HS-5 (cell line): ENCODE measurements at regions not wholly inside any gene's neighbourhood (a gene's known extent, or its start where the extent isn't known, plus 50 kb on each side); places are given as distances from the start of the nearest gene placed in this dataset.

Experiments used
- DNase-seq: peaks from one replicate; pipeline ENCODE4 v3.0.0-alpha.2; 2012; ENCODE audit warnings: low read depth

GRCh38 chr10:8563478-8563877, 509.0 kb downstream of the GATA3 start:
- no peak for DNase-seq

GRCh38 chr10:8566737-8567136, 512.2 kb downstream of the GATA3 start:
- no peak for DNase-seq

DNA sequence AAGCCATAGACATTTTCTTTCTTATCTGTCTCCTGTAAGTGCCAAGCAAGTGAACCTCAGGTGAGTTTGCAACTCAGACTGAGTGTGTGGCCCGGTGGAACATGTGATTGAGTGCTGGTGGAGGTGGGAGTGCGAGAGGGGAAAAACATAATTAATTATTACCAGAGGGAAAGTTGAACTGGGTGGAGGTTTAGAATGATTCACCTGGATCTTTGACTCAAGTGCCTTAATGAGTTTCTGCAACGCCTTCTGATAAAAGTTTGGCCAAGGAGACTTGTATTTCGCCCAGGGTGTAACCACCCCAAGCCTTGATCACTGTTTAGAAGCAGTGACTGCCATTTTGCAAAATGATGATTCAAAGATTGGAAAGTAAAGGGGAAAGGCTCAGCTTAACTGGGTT, 513.9 kb downstream of the GATA3 start:
- DNase-seq = no peak

GRCh38 chr10:8575620-8576019, 521.1 kb downstream of the GATA3 start:
- no peak for DNase-seq

GRCh38 chr10:8576281-8576680, 521.8 kb downstream of the GATA3 start:
- no peak for DNase-seq

- DNase-seq = no peak
Measured at GRCh38 chr10:8576911-8577310, 522.4 kb downstream of the GATA3 start.

DNA sequence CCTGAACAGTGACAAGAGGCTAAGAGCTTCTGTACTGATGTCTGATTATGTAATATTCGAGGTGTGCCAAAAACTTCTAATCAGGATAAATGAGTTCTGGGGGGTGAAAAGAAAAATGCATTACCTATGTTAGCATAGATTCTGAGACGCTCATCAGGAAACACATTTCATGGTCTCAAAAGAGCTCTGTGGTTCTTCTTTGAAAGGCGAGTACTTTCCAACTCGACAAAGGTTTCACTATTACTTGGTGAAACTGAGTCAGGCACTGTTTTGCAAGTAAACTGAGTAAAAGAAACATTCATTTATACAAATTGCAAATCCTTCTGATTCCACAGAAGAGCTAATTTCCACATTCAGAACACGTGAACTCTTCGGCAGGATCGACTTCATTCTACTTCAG, 523.2 kb downstream of the GATA3 start:
- no peak for DNase-seq

DNA sequence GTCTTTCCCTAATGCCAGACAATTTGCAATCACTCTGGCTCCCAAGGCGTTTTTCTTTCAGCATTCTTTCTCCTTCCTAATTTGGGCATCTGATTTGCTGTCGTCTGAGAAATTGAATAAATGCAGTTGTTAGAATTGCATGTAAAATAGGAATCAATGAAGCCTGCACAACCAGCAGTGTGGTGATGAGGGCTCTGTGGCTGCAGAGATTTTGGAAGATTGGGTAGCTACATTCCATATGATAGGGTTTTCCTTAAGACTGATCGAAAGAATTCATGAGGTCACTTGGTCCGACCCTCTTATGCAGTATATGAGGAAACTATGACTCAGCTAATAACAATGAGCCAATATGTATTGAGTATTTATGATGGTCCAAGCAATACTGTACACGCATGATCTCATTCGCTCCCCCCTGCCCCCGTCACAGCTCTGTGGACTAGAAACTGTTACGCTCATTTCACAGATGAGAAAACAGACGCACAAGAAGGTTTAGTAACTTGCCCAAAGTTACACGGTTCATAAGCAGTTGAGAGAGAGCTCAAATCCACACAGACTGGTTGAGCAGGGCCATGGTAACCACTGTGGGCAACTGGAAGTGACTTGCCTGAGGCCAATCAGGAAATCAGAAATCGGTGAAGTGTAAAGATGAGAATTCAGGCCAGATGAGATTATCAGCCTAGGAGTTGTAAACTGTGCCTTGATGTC, 527.2 kb downstream of the GATA3 start:
- DNase-seq = no peak

GRCh38 chr10:8583096-8583495, 528.6 kb downstream of the GATA3 start:
- DNase-seq = no peak

GRCh38 chr10:8584666-8585065, 530.2 kb downstream of the GATA3 start:
- DNase-seq = no peak

- no peak for DNase-seq
Measured at GRCh38 chr10:8586504-8586903, 532.0 kb downstream of the GATA3 start.

DNA sequence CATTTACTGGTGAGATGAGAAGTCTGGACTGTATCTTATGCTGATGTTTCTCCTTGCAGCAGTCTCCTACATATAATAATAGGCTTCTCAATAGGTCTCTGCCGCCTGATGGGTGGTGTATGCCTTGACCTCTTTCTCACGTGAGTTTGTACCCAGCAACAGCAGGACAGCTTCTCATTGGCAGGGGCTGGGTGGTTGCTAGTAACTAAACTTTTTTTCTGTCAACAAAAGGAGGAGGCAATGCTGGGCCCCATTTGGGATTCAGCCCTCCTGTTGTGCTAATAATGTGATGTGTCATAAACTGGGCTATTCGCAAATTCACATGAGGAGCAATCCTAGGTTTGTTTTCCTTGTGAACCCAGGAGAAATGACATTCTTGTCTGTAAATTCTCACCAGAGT, 533.6 kb downstream of the GATA3 start:
- no peak for DNase-seq

GRCh38 chr10:8590518-8590917, 536.0 kb downstream of the GATA3 start:
- no peak for DNase-seq

DNA sequence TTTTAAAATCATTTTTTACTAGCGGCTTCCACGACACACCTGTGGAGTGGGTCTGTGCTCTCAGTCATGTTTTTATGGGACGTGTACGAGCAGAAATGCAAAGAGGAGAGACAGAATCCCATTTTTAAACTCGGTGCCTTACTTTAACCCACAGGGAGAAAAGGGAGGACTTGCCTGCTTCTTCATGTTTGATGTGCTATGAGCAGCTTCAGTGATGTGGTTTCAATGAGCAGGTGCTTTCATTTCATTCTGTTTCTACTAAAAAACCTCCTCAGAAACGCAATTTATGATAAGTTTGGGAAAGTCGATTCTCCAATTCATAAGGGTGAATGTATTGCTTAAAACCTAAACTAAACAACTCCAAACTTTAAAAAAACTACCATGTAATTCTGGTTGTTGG, 537.2 kb downstream of the GATA3 start:
- DNase-seq = no peak

DNA sequence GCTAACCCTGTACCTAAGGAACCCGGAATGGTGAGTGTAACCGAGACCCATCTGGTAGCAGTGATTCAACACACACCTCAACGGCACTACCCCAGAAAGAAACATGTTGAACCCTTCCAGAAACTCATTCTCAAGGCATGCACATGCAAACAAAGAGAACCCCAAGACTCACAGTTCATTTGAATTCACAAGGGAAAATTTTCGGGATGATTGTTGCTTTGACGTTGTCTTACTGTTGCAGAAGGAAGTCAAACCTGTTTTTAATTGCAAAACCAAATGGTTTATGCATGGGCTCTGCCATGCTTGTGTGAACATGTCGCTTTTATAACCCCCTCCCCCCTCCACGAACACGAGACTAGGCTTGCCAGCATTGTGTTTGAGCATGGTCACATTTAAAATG, 539.7 kb downstream of the GATA3 start:
- DNase-seq = no peak

- DNase-seq = no peak
Measured at GRCh38 chr10:8594711-8595110, 540.2 kb downstream of the GATA3 start.

- no peak for DNase-seq
Measured at GRCh38 chr10:8595140-8595539, 540.7 kb downstream of the GATA3 start.

DNA sequence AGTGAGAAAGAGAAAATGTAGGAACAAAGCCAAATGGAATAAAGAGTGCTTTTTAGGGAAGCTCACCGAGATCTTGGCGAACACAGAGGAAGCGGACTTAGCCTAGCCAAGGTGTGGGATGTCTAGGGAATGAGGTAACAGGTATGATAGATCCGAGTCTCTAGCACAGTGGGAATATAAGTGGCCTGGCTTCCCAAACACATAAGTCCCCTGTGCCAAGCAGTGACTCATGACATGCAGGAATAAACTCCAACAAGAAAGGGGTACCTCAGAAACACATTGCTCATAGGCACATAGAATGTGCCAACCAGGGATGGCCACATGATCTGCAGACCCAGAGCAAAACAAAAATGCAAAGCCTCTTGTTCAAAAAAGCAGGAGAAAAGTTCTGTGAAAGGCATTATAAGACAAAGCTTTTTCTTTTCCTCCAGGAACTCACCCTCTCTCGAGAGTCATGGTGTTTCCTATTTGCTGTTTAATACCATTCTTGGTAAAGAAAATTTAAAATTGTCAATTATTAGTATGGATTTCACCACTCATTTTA, 542.5 kb downstream of the GATA3 start:
- DNase-seq = no peak

DNA sequence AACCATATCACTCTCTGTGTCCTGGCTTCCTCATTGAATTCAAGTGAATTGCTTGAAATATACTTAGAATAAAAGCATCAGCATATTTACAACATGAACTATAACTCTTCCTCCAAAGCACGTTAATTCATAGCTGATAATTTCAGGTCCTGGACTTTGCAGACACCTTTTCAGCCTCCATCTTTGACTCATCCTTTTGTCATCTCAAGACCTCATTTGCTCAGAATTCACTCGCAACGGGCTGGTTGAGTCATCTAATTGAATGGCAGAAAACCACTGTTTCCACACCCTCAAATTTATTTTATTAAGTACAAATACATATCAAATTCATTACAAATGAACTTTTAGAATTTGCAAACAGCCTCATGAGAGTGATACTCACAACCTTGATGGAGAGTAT, 545.7 kb downstream of the GATA3 start:
- DNase-seq = no peak

DNA sequence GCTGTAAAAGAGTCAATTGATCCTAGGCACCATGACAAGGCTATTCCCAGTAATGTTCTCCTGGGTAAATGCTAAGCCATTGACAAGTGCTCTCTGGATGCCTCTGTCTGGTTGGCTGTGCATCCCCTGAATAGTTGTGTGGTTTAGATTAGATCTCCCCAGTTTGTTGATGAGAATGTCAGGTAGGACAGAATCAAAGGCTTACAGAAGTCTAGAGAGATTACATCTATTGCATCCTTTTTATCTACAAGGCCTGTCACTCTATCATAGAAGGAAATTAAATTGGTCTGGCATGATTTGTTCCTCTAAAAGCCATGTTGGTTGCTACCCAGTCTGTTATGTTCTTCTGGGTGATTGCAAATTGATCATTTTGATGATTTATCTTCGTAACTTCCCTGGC, 548.3 kb downstream of the GATA3 start:
- DNase-seq = no peak

GRCh38 chr10:8614054-8614565, 559.6 kb downstream of the GATA3 start:
- DNase-seq = no peak

- DNase-seq = no peak
Measured at GRCh38 chr10:8615118-8615517, 560.6 kb downstream of the GATA3 start.

DNA sequence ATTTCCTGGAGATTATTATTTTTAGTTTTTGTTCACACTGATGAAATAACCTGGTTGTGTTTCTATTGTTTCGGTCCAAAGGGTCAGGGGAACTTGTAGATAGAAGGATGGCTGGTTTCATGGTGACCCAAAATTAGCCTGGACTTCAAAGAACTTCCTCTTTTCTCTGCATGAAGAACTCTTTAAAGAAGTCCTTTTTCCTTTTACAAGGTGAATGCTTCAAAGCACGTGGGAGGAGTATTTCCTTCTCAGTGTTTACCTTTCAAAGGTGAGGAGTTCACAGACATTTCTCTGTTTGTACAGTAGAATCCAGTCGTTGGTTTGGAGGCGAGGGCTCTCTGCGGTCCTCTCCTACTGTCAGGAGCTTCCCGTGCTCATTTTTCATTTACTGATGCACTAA, 561.7 kb downstream of the GATA3 start:
- no peak for DNase-seq

DNA sequence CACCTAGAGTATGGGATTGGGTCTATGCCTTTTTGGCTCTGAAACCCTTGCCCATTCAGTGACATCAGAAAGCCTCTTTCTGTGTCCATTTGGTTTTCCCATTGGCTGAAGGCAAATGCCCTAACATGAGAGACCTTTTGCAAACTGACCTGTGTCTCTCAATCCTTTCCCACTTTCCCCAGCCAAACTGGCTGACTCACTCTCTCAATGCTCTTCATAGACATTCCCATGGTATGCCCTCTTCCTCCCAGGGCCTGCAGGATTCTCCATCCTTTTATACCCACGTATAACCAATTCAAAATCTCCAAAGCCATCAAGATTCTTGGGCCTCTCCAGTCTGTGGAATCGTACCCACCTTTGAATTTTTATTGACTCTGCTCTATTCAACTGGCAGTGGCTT, 563.3 kb downstream of the GATA3 start:
- DNase-seq = no peak
